NCI-H2107 treated with DMSO at 0.1 percent for 48 hours (cell line): ENCODE measurements at regions not wholly inside any gene's neighbourhood (a gene's known extent, or its start where the extent isn't known, plus 50 kb on each side); places are given as distances from the start of the nearest gene placed in this dataset.

ENCODE experiments used
- DNase-seq: peaks from one replicate; lab custom pipeline; 2025; ENCODE audit not compliant: unreplicated experiment; lab: John Stamatoyannopoulos, UW

GRCh38 chr2:184481865-184482264, 116.5 kb upstream of the ZNF804A start:
- DNase-seq: no peak

- no peak for DNase-seq
These were observed 99.4 kb upstream of the ZNF804A start for GRCh38 chr2:184498936-184499335.

GRCh38 chr2:184504252-184504651, 94.1 kb upstream of the ZNF804A start:
- no peak for DNase-seq

- DNase-seq: no peak
These were observed 91.1 kb upstream of the ZNF804A start for GRCh38 chr2:184507254-184507653.

DNA sequence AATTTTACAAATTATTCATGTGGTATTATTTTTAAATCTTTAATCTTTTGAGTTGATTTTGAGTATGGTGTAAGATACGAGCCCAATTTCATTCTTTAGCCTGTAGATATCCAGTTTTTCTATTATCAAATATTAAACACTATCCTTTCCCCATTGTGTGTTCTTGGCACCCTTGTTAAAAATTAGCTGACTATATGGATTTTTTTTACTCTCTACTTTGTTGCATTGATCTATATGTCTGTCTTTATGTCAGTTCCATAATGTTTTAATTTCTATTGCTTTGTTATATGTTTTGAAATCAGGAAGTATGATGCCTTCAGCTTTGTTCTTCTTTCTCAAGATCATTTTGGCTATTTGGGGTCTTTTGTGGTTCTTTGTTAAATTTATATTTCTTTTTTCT, 80.9 kb upstream of the ZNF804A start:
- no peak for DNase-seq

GRCh38 chr2:184520441-184520840, 77.9 kb upstream of the ZNF804A start:
- no peak for DNase-seq

GRCh38 chr2:184523732-184524131, 74.6 kb upstream of the ZNF804A start:
- DNase-seq: no peak

DNA sequence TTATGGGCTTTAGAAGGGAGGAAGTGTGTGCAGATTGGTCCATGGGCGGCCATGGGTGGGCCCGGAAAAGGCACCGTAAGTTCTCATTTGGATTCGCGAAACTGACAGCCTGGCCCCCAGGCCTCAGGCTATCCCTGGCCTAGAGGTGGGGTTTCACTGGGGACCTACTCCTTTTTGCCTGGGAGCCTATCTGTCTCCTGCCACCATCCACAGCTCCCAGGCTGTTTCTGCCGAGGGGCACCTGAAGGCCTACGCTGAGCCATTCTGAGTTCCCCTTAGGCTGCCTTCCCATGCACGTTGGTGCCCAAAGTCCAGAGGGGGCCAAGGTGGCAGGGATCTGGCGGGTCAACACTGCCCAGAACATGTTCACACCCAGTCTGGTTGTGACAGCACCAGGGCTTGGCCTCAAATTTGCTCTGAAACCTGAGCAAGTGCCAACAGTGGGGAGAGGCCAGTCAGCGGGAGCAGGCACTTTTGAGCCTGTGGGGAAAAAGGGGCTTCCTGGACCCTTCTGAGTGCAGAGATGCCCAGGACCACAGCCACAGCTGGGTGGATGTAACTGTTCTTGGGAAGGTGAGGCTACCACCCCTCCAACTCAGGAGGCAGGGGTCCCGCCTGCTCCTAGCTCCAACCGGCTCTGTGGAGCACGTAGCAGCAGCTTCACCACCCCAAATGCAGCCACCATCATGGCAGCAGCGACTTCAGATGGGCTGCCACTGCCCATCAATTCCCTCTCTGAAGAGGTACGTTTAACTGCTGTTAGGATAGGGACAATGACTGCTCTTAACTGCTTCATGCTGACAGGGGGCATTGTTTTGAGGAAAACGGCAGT, 73.6 kb upstream of the ZNF804A start:
- no peak for DNase-seq

DNA sequence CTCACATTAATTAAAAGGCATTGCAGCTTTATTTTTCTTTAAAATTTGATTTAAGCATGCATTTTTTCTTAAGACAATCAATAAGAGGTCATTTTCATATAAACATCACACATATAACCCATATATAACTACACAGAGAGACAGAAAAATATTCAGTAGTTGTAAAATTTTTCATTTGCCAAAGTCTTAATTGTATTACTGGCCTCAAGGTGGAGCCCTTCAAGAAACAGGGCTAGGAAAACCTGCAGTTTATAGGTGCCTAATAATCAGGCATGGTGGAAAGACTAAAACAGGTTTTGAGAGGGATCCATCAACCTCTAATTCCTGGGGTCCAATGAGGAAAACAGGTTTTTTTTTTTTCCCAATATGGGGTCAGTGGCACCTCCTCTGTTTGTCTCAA, 71.3 kb upstream of the ZNF804A start:
- DNase-seq: no peak

GRCh38 chr2:184528119-184528518, 70.2 kb upstream of the ZNF804A start:
- no peak for DNase-seq

DNA sequence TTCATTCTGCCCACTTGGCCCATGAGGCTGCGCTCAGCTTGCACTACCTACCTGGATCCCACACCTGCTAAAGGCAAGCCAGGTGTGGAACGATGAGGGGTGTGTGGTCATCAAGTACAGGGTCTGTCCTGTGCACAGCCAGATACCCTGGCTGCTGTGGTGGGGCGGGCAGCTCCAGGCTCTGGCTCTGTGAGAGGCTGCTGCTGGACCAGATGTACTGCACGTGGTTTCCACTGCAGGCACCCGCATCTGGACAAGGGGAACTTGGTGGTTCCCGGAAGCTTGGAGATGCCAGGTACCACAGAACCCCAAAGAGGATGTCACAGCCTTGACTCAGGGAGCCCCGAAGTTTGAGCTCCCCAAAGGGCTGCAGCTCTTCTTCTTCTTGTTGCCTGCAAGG, 68.1 kb upstream of the ZNF804A start:
- DNase-seq: no peak

GRCh38 chr2:184530959-184531358, 67.4 kb upstream of the ZNF804A start:
- no peak for DNase-seq

DNA sequence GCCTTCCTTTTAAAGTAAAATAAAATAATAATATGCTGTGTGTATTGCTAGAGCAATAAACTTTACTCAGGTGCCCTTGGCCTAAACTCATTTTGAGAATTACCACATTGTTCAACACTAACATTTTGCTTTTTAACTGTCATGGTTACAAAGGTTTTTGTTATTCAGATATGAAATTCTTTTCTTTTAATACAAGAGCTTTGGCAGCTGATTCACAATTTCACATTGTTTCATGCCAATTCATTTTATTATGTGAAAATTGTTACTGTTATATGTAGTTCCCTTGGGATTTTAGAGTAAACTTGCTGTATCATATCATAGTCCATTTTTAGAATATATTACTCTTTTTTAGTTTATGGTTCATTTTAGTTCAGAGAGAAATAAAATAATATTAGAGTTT, 65.8 kb upstream of the ZNF804A start:
- no peak for DNase-seq

- DNase-seq: no peak
These were observed 63.3 kb upstream of the ZNF804A start for GRCh38 chr2:184534986-184535385.

- no peak for DNase-seq
These were observed 58.0 kb upstream of the ZNF804A start for GRCh38 chr2:184540246-184540789.

- no peak for DNase-seq
These were observed 56.7 kb upstream of the ZNF804A start for GRCh38 chr2:184541591-184541990.

DNA sequence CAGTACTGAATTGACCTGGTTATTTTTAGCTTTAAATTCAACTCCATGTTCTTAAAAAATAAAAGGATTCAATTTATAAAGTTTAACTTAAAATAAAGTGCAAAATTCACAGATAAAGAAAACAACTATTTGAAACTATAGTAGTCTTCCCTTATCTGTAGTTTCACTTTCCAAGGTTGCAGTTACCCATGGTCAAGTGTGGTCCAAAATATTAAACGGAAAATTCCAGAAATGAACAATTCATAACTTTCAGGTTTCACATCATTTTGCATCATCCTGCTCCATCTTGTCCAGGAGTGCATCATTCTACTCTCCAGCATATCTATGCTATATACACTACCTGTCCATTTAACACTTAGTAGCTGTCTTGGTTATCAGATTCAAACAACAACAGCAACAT, 54.5 kb upstream of the ZNF804A start:
- DNase-seq: no peak
